ENCODE measurements at regions not wholly inside any gene's neighbourhood (a gene's known extent, or its start where the extent isn't known, plus 50 kb on each side); places are given as distances from the start of the nearest gene placed in this dataset.

GRCh38 chr2:4656326-4656725 lies 953.0 kb downstream of the DCDC2C start:
- FAIRE-seq (no peak), DNase-seq (no peak), ATAC-seq (no peak)
- Histone ChIP-seq H3K27ac (no peak overlapping the region), H3K36me3 (no peaks in the 10 kb centered on the region), H3K27me3 (no peaks in the 10 kb centered on the region), H3K9me3 (no peaks in the 10 kb centered on the region), H3K4me1 (no peaks in the 10 kb centered on the region), H3K4me3 (no peak overlapping the region)
- intact Hi-C loops (cut with DNase I): no loop called here
- no peak for TF ChIP-seq CTCF (IDR thresholded peaks at IDR 0.05)
- 75 to 86% methylated on average over 3 of the region's 3 CpGs for WGBS, 2 donors

- H3K27me3 ChIP-seq: no peaks in the 10 kb centered on the region
- DNase-seq (no peak), ATAC-seq (peak in 1 of 4 donors; percentile 20), FAIRE-seq (no peak)
- H3K36me3 ChIP-seq: no peaks in the 10 kb centered on the region
- H3K27ac ChIP-seq: no peak overlapping the region
- WGBS, 2 donors: 39 to 45% methylated on average over 8 of the region's 8 CpGs
- no peak for TF ChIP-seq CTCF (IDR thresholded peaks at IDR 0.05)
- no peaks in the 10 kb centered on the region for H3K9me3 ChIP-seq
- intact Hi-C loops (cut with DNase I): no loop called here
- no peak overlapping the region for H3K4me3 ChIP-seq
- H3K4me1 ChIP-seq: no peaks in the 10 kb centered on the region
Observed at GRCh38 chr2:4662161-4662779, 958.9 kb downstream of the DCDC2C start.

GRCh38 chr2:4668381-4668780 lies 965.0 kb downstream of the DCDC2C start:
- no peak for TF ChIP-seq CTCF (IDR thresholded peaks at IDR 0.05)
- 40 to 41% methylated on average over 4 of the region's 4 CpGs for WGBS, 2 donors
- no peaks in the 10 kb centered on the region for H3K9me3 ChIP-seq
- H3K4me1 ChIP-seq: no peaks in the 10 kb centered on the region
- FAIRE-seq: no peak
- ATAC-seq: no peak
- no peak for DNase-seq
- no peaks in the 10 kb centered on the region for H3K36me3 ChIP-seq
- H3K27me3 ChIP-seq: no peaks in the 10 kb centered on the region
- no peak overlapping the region for H3K27ac ChIP-seq
- H3K4me3 ChIP-seq: no peak overlapping the region
- intact Hi-C loops (cut with DNase I): no loop called here

DNA sequence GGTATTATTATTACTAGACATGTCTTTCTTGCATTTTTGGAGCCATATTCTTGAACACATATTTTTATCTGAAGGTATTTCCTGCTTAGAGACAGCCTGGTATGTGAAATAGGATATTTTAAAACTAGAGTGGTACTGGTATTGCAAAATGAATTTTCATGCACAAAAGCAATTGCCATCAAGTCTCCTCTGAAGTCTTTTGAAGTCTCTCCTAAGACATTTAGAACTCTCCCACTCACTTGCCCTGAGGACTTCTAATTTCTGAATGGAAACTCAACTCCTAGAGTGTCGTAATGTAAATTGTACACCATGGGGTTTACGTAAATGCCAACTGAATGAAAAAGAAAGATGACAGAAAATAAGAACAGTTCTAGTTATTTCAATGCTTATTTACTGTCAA lies 967.0 kb downstream of the DCDC2C start:
- no peak for FAIRE-seq
- intact Hi-C loops (cut with DNase I): no loop called here
- ATAC-seq: no peak
- Histone ChIP-seq H3K4me1 (no peaks in the 10 kb centered on the region), H3K9me3 (no peaks in the 10 kb centered on the region), H3K4me3 (no peak overlapping the region), H3K27me3 (no peaks in the 10 kb centered on the region), H3K36me3 (no peaks in the 10 kb centered on the region), H3K27ac (no peak overlapping the region)
- no peak for DNase-seq
- 89 to 90% methylated on average over 2 of the region's 2 CpGs for WGBS, 2 donors
- no peak for TF ChIP-seq CTCF (IDR thresholded peaks at IDR 0.05)

DNA sequence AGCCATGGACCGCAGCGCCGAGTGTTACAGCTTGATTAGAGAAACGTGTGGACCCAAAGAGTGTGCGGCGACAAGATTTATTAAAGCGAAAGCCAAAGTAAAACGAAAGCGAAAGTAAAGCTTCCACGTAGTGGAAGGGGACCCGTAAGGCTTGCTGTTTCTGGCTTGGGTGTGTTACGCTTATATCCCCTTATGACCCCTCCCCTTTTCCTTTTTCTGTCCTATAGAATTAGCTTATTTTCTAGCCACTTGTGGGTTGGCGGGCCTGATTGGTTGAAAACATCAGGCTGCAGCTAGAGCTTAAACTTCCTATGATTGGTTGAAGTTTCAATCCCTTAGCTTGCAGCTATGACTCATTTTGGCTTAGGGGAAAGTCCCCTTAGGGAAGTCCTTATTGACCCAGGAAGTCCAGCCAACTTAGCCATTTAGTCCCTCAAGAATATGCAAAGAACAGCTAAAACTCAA lies 969.7 kb downstream of the DCDC2C start:
- H3K27me3 ChIP-seq: no peaks in the 10 kb centered on the region
- 87 to 90% methylated on average over 13 of the region's 13 CpGs for WGBS, 2 donors
- no peaks in the 10 kb centered on the region for H3K4me1 ChIP-seq
- no peaks in the 10 kb centered on the region for H3K36me3 ChIP-seq
- no peak overlapping the region for H3K27ac ChIP-seq
- TF ChIP-seq CTCF (IDR thresholded peaks at IDR 0.05): no peak
- ATAC-seq (no peak), DNase-seq (no peak), FAIRE-seq (no peak)
- no peaks in the 10 kb centered on the region for H3K9me3 ChIP-seq
- H3K4me3 ChIP-seq: no peak overlapping the region
- intact Hi-C loops (cut with DNase I): no loop called here

Data from pancreas (tissue), 10 donors.